Astrocyte (in vitro differentiated cells and primary cell): ENCODE measurements at regions not wholly inside any gene's neighbourhood (a gene's known extent, or its start where the extent isn't known, plus 50 kb on each side); places are given as distances from the start of the nearest gene placed in this dataset.
A peak's percentile ranks its signal among the peaks of the same experiment; 100 is the strongest.

Experiments
- DNase-seq: peaks from one replicate; pipeline ENCODE4 v3.0.0-alpha.2; 2010; ENCODE audit warnings: low read depth
- FAIRE-seq: peaks from 2 replicates; lab custom pipeline; 2011; peaks lifted over from hg19 to GRCh38; lab: Jason Lieb, UNC
- H2AFZ ChIP-seq: 2 replicates; pipeline ENCODE4 v1.6.0; 2012; ENCODE audit warnings: low read depth, low read length, inconsistent platforms
- H3K27ac ChIP-seq: 2 replicates; pipeline ENCODE4 v1.5.1; 2011; ENCODE audit warnings: low read depth, low read length, inconsistent platforms
- H3K27me3 ChIP-seq: 2 replicates; pipeline ENCODE4 v1.6.0; 2011; ENCODE audit warnings: low read length, inconsistent platforms; ENCODE audit not compliant: insufficient read depth
- H3K36me3 ChIP-seq: 2 replicates; pipeline ENCODE4 v1.5.1; 2011; ENCODE audit warnings: low read length, inconsistent platforms; ENCODE audit not compliant: insufficient read depth
- H3K4me1 ChIP-seq: 2 replicates; pipeline ENCODE4 v1.5.1; 2011; ENCODE audit warnings: low read length, inconsistent platforms; ENCODE audit not compliant: insufficient read depth
- H3K4me2 ChIP-seq: 2 replicates; pipeline ENCODE4 v1.6.0; 2012; ENCODE audit warnings: low read length, inconsistent platforms
- H3K4me3 ChIP-seq: 2 replicates; pipeline ENCODE4 v1.5.1; 2011; ENCODE audit warnings: low read depth, mild to moderate bottlenecking, low read length, inconsistent platforms; ENCODE audit not compliant: insufficient read depth
- H3K79me2 ChIP-seq: 2 replicates; pipeline ENCODE4 v1.6.0; 2012; ENCODE audit warnings: mild to moderate bottlenecking, low read length, inconsistent platforms; ENCODE audit not compliant: insufficient read depth
- H3K9ac ChIP-seq: 2 replicates; pipeline ENCODE4 v1.6.0; 2012; ENCODE audit warnings: mild to moderate bottlenecking, low read length, inconsistent platforms
- H3K9me3 ChIP-seq: 2 replicates; pipeline ENCODE4 v1.5.1; 2012; ENCODE audit warnings: low read depth, mild to moderate bottlenecking, low read length, inconsistent platforms; ENCODE audit not compliant: insufficient read depth
- H4K20me1 ChIP-seq: 2 replicates; pipeline ENCODE4 v1.6.0; 2012; ENCODE audit warnings: low read length, inconsistent platforms; ENCODE audit not compliant: insufficient read depth
- H3K27ac Mint-ChIP-seq: one replicate; pipeline ENCODE4 v1.8.0; 2021; ENCODE audit warnings: mild to moderate bottlenecking, mixed read lengths; ENCODE audit not compliant: unreplicated experiment
- H3K27me3 Mint-ChIP-seq: one replicate; pipeline ENCODE4 v1.8.0; 2021; ENCODE audit warnings: low read depth, mixed read lengths; ENCODE audit not compliant: unreplicated experiment
- H3K36me3 Mint-ChIP-seq: one replicate; pipeline ENCODE4 v1.8.0; 2021; ENCODE audit warnings: low read depth, mixed read lengths; ENCODE audit not compliant: unreplicated experiment
- H3K4me1 Mint-ChIP-seq: one replicate; pipeline ENCODE4 v1.8.0; 2021; ENCODE audit warnings: low read depth, mixed read lengths; ENCODE audit not compliant: unreplicated experiment
- H3K4me3 Mint-ChIP-seq: one replicate; pipeline ENCODE4 v1.8.0; 2021; ENCODE audit warnings: mild to moderate bottlenecking, moderate library complexity, mixed read lengths; ENCODE audit not compliant: unreplicated experiment
- H3K9me3 Mint-ChIP-seq: one replicate; pipeline ENCODE4 v1.8.0; 2021; ENCODE audit warnings: mild to moderate bottlenecking, mixed read lengths; ENCODE audit not compliant: unreplicated experiment
- CTCF ChIP-seq: IDR thresholded peaks from 2 replicates; pipeline ENCODE4 v1.5.1; 2011; ENCODE audit warnings: low read depth, mild to moderate bottlenecking, inconsistent platforms, low read length, moderate library complexity; ENCODE audit not compliant: insufficient read depth
- EZH2 ChIP-seq: IDR thresholded peaks from 2 replicates; pipeline ENCODE4 v1.6.1; 2012; ENCODE audit warnings: mild to moderate bottlenecking, low read length, inconsistent platforms; ENCODE audit not compliant: insufficient read depth

GRCh38 chr10:78964952-78965633 lies 103.7 kb upstream of the ZMIZ1 start:
- Mint-ChIP-seq H3K4me1 (peaks cover 25% of the 10 kb centered on the region), H3K27me3 (peaks cover 20% of the 10 kb centered on the region), H3K27ac (no peak overlapping the region), H3K36me3 (no peaks in the 10 kb centered on the region), H3K4me3 (no peak overlapping the region), H3K9me3 (no peaks in the 10 kb centered on the region)
- H3K27me3 ChIP-seq: no peaks in the 10 kb centered on the region
- no peaks in the 10 kb centered on the region for H3K79me2 ChIP-seq
- H3K9ac ChIP-seq: peak overlapping the region; percentile 37
- no peak for TF ChIP-seq EZH2
- TF ChIP-seq CTCF: no peak
- peak; percentile 63 for DNase-seq
- H3K4me2 ChIP-seq: peak overlapping the region; percentile 24
- no peak overlapping the region for H2AFZ ChIP-seq
- H4K20me1 ChIP-seq: no peaks in the 10 kb centered on the region
- H3K9me3 ChIP-seq: no peaks in the 10 kb centered on the region
- no peak overlapping the region for H3K27ac ChIP-seq
- peaks cover 22% of the 10 kb centered on the region for H3K4me1 ChIP-seq
- no peaks in the 10 kb centered on the region for H3K36me3 ChIP-seq
- no peak for FAIRE-seq
- no peak overlapping the region for H3K4me3 ChIP-seq

- no peak overlapping the region for H3K27ac Mint-ChIP-seq
- no peak for FAIRE-seq
- Histone ChIP-seq H3K4me2 (no peak overlapping the region), H3K9me3 (no peaks in the 10 kb centered on the region), H3K36me3 (no peaks in the 10 kb centered on the region), H4K20me1 (no peaks in the 10 kb centered on the region), H3K27me3 (no peaks in the 10 kb centered on the region), H3K4me1 (peaks cover 13% of the 10 kb centered on the region), H3K4me3 (no peak overlapping the region), H2AFZ (no peak overlapping the region), H3K79me2 (no peaks in the 10 kb centered on the region), H3K27ac (no peak overlapping the region), H3K9ac (no peak overlapping the region)
- H3K4me1 Mint-ChIP-seq: peaks cover 18% of the 10 kb centered on the region
- no peak for TF ChIP-seq EZH2
- TF ChIP-seq CTCF: no peak
- no peak overlapping the region for H3K4me3 Mint-ChIP-seq
- peaks cover 19% of the 10 kb centered on the region for H3K27me3 Mint-ChIP-seq
- no peaks in the 10 kb centered on the region for H3K36me3 Mint-ChIP-seq
- no peak for DNase-seq
- no peaks in the 10 kb centered on the region for H3K9me3 Mint-ChIP-seq
Observed at GRCh38 chr10:78966182-78966787, 102.5 kb upstream of the ZMIZ1 start.
